ENCODE measurements at regions not wholly inside any gene's neighbourhood (a gene's known extent, or its start where the extent isn't known, plus 50 kb on each side); places are given as distances from the start of the nearest gene placed in this dataset.
"Not testable (repeated sequence)": the region's sequence is repeated elsewhere in the genome, so short reads cannot be mapped to it uniquely, and the experiment has no call there.

DNA sequence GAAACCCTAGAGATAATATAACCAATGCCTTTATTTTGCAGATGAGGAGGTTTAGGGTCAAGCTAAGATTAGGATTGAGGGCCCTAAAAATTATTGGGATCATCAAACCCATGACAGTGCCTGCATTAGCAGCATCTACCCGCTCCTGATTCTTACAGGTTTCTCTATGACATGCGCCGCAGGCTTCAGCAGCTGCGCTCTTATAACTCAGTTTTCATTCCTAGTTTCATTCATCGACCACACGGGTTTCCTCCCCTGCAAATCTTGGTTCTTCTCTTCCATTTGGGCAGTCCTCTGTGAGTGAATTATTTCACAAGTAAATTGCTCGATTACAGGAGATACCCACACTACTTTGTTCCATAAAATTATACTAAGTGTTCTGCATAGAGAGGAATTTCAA lies 137.2 kb downstream of the SLC24A2 start:
- DNase-seq, result no peak

DNA sequence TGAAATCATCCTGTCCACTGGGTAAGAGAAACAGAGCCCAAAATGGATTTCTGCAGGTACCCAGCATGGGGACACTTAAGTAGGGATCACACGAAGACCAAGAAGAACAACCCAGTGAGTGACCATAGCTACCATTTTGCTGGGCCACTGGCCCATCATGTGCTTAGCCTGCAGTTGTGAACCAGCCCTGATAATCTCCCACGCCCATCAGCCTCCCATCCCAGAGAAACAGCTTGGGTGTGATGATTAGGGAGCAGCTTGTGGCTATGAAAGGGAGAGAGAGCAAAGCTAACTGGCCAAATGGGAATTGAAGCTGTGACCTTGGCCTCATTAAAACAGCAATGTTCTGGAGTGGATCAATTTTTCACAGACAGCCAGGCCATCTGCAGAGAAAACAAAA lies 138.5 kb downstream of the SLC24A2 start:
- DNase-seq, result peak; percentile 47

DNA sequence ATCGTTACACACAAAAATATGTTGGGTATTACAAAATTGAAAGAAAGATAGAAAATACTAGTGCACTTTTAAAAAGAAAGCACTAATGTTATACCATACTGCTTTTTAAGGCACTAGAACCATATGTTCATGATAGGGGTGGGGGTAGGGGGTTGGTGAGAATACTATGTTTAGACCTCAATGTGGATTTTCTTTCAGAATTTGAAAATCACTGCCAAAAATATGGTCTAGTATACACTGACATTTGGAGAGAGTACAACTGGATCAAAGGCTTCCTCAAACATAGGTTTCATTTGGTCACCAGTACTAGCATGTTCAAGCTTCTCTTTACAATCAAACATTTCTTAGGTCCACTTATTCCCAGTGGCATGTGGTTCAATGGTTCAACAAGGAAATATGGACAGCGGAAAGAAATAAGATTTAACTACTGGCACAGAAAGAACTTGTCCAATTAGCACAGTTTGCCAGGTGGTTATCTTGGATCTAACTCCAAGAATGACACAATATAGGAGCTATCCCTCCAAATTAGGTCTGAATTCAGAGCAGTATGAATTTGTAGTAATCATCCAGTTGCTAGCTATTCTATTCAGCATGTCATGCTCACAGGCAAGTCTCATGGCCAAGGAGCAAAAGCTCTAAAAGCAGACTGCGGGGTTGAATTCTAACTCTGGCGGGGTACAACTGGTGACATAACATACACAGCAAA lies 139.3 kb downstream of the SLC24A2 start:
- no peak for DNase-seq

DNA sequence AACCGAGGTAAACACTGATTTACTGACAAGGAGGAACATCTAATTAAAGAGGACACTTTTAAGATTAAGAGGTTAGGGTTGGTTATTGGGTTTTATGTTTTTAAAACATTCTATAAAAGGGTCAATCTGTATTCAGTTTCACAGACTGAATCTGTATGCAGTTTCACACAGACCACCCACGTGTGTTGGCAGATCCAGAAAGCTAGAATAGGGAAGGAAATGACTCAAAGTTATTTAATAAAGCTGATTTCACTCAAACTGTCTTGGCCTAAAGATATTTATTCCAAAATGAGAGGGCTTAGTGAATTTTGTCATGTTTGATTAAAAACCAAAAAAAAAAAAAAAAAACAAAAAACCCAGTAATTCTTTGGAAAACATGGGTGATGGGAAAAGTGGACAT lies 140.2 kb downstream of the SLC24A2 start:
- peak; percentile 15 for DNase-seq

DNA sequence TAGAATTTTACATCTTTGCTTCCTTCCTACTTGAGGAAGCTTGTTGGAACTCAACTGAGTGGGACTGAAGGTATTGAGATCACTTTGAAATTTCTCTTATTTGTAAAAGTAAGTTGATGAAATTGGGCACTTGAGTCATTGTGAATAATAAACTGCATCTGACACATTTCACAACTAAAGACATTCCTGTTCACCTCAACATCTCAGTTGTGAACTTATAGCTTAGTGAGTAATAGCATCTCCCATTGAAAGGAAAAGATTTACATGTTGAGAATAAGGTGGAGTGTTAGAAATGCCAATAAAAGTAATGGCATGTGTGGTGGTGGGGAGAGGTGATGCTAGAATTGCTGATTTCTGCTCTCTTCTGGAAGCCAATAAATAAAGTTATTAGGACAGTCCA lies 145.0 kb downstream of the SLC24A2 start:
- DNase-seq, result no peak

DNA sequence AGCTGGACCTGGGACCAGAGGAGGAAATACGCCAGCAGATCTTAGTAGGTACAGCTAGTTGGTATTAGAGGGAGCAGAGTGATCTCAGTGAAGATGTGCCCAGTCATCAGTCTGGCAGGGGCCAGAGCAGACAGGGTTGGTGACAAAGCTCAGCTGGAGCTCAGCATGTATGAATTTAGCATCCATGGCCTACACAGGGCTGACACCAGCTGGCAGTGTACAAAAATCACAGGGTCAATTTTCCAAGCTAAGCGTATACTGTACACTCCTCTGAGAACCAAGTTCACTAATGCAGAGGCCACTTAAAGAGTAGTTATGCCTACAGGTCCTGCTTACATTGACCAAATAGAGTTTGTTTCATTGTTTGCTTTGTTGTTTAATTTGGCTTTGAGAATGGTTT lies 146.6 kb downstream of the SLC24A2 start:
- peak; percentile 23 for DNase-seq

DNA sequence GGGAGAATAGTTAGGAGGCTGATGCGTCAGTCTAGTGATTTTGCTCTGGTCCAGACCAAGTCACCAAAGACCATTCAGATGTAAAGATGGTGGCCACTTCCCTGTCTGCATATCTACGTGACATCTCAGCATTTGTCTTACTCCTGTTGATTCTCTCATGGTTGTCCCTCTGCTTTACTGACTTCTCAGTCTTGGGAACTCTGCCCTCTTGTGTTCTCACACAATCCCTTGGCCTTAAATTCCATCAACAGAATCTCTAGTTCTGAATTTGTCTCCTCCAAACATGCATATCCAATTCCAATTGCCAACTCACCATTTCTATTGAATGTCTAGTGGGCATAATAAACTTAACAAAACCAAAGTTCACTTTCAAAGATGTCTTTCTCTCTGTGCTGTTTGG lies 147.8 kb downstream of the SLC24A2 start:
- DNase-seq, result peak; percentile 25

DNA sequence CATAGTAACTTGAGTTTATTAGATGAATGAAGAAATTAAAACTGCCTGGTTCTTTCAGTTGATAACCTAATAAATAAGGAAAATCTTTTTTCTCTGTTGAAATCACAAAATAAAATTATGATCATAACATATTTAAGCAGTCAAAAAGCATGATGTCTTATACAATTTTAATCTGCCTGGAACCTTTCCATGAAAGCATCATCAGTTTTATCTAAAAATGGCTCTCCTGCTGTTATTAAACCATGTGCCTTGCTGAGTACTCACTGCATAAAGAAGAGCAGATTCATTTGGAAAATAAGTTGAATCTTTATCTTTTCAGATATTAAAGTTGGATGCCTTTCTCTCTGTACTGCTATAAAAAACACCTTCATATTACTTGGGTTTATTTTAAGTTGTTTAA lies 148.8 kb downstream of the SLC24A2 start:
- DNase-seq, result no peak

DNA sequence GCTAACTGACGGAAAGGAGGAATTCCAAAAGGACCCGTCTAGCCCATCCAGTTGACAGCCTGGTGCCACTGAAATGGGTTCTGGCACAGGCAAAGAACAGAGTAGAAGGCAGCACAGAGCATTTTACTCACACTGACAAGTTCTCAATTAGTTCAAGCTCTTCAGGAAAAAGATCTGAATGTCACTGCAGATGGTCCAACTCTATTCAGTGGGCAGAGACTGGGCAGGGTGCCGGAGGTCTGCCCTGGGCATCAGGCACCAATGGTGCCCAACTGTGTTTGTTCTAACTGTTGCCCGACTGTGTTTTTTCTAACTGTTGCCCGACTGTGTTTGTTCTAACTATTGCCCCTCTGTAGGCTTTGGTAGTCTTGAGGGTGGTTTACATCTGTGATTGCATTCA lies 151.8 kb downstream of the SLC24A2 start:
- no peak for DNase-seq

DNA sequence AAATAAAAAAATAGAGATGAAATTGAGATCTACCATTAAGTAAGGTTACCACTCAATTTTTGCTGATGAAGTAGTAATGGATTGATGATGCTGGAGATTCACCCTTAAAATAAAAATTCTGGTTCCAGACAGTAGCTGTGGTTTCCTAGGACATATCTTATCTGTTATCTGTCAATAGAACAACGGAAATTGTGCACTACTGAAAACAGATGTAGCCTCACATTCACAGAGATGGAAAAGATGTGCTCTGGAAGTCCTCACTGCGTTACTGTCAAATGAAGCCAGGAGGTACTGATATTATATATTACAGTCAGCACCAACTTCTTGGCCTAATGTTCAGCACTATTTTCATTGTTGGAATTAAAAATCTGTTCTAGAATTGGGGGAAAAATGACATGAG lies 154.0 kb downstream of the SLC24A2 start:
- DNase-seq, result no peak

DNA sequence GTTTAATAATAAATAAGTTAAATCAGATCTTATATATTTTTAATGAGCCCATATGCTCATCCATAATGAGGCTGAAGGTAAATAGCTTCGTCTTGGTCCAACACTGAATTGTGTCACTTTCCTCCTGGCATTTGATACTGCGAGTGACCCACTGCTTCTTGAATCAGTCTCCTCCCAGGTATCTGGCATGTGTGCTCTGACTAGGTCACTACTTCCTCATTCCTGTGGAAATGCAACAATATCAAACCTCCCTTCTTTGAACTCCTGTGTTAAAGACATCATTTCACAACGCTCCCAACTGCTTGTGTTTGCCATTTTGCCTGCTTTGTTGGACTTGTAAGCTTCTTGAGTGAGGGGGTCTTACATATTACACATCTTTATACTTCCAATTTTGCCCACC lies 157.7 kb downstream of the SLC24A2 start:
- DNase-seq, result peak; percentile 17

DNA sequence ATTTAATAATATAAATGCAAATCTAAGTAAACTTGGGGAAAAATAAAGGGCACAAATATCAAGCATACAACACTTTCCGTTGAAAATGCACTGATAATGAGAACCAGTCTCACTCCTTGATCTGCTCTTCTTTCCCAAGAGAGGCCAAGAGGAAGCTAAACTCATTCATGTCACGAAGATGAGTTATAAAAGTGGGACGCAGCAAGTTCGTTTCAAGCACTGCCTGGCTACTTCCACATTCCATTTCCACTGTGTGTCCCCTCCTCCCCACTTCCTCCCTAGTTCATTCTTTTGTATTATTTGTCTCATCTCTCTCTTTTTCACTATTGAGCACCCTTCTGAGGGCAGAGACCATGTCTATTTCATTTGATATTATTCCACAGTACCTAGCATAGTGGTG lies 158.1 kb downstream of the SLC24A2 start:
- DNase-seq, result no peak

DNA sequence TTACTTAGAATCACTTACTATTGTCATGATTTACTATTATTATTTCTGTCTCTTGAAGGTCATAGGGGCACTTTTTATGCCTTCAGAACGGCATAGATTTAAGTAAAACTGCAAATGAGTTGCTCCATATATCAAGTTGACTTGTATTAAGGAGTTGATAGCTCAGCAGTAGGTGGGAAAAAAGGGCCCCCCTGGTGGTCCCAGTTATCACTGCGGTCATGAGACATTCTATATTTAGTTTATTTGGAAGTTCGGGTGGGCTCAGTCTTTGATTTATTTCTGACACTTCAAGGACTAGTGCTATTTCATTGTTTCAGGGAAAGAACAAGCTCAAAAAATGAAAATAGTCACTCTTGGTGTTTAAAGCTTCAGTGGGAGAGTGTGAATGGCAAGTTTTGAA lies 159.3 kb downstream of the SLC24A2 start:
- DNase-seq, result no peak

DNA sequence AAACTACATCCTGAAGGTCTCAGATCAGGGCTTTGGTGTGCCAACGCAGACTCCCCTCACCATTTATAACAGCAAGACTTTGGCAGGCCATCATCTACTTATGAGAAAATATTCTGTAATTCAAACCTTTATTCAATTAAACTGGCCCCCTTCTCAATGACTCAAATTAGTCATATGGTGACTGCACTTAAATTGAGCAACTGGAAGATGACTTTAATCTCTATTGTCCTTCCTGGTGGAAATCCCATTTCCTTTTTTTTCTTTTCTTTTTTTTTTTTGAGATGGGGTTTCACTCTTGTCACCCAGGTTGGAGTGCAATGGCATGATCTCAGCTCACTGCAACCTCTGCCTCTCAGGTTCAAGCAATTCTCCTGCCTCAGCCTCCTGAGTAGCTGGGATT lies 163.4 kb downstream of the SLC24A2 start:
- DNase-seq, result not testable (repeated sequence)

DNA sequence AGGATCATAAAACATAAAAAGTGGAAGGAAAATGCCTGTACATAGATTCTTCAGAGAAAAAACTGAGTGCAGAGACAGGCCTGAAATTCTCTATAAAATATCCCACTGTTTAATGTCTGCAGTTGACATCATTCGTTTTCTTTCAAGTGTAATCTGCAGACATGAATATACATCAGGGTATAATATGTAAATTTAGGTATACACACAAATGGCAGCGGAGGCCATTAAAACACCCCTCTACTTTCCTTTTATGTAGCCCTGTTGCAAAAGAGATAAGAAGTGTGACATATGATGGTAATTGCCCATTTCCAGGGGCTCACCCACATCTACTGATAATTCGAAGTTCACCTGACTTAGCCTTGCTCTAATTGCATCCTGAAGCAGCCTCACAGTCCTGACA lies 164.3 kb downstream of the SLC24A2 start:
- DNase-seq, result no peak

DNA sequence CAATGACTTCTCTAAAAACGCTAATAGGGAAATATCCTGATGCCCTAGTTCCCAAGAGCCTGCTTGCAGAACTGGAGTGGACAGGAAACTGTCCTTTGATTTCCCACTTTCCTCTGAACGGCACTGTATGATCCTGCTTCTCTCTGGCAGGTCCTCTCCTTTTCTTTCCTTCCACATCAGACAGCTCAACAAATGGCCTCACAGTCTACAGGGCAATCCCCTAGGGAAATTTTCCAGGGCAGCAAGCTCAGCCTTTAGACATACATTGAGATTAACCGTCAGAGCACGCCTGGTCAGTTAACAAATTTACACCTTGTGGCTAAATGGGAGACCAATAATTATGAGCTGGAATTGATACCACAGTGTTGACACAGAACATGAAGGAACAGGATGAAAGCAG lies 164.9 kb downstream of the SLC24A2 start:
- DNase-seq, result no peak

DNA sequence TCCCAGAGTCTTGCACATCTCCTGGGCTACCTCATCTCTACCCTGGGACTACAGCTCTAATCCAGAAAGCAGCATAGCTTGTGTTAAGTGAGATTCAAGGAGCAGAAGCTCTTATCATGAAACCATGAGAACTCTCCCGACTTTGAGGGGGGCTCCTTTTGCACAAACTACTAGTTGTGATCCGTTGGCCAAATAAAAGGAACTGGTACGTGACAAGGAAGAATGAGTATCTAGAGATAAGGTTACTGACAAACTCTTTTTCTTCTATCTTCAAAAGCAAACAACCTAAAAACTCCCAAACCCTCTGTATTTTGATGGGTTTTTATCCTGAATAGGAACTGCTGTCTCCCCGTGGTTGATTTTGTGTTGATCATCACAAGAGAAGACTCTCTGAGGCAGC lies 168.5 kb downstream of the SLC24A2 start:
- peak; percentile 5 for DNase-seq

DNA sequence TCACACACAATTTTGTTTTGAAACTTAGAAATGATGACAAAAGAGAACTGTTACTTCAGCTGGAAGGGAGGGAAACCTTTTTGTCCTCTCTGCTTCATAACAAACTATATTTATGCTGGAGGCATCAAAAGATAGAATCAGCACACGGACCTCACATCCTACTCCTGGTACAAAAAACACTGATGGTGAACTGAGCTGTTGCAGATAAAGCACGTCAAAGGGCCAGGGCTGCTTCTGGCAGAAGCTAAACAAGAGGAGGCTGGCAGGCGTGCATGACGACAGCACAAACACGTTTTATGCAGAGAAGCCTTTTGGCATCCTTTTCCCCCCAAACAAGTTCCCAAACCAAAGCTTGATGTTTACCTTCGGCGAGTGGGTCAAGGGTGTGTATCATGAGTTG lies 169.6 kb downstream of the SLC24A2 start:
- DNase-seq, result no peak

DNA sequence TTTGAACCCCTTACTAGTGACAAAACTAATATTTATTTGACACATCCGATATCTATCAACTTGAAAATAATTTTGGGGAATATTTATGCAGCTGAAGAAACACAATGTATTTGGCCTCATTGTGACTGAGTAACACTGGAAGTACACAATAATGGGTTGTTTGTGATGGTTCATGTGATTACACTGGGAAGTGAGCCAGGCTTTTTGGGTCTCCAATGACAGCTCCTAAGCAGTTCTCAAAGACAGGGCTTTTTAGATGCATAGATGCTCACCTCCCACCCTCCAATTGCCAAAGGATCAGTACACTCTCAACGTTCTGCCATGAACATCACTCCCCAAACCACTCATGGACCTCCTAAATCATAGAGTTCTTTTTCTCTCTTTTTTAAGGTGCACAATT lies 170.0 kb downstream of the SLC24A2 start:
- no peak for DNase-seq

DNA sequence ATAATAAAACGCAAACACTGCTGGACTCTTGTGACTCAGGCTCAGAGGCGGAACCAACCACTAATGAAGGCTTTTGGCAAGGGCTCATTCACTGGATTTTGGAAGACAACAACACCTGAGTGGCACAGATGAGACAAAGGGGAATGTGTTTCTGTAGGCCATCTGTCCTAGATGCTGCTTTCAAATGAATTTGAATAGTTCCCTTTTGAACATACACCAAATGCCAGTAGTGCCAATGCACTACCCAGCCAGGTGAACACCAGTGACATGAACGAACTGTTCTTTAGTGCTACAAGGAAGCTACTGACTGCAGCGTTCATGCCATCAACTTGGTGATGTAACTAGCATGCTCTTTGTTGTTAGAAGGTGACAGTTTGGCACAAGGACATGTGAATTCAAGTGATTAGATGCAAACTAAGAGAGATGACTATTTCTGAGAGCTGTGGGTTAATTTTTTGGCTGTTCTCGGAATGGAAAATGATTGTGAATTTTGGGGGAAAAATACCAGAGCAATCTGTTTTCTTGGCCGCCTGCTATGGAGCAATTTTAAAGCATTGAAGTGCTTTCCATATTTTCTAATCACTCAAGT lies 173.7 kb downstream of the SLC24A2 start:
- DNase-seq, result no peak

DNA sequence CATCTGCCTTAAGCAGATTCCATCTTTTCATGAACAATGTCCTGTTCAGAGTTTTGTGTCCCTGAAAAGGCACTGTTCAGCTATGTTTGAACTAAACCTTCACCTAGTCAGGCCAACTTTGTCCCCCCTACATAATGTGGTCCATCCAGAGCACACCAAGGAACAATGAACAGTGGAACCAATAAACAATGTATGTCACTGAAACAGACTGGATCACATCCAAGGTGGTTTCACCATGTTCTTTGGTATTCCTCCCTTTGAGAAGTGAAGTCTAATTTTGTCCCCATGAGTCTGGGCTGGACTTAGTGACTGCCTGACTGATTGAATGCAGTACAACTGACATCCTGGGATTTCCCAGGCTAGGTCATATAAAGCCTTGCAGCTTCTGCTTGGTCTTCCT lies 174.5 kb downstream of the SLC24A2 start:
- DNase-seq, result no peak

DNA sequence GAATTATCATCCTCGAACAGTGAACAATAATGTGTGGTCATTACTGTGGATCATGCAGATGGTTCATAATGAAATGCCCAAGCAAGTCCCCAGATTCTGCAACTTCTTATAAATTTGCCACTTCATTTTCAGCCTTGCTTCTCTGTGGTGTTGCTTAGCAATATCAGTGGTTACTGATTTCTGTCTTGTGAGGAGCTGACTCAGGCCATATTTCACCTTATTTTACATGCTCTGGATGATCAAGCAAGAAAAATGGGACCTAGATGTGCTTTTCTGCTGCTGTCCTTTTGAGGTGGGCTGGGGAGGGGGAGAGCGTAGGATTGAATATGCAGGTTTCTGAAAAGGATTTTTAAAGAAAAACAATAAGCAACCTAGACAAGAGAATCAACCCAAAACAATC lies 188.3 kb downstream of the SLC24A2 start:
- no peak for DNase-seq

DNA sequence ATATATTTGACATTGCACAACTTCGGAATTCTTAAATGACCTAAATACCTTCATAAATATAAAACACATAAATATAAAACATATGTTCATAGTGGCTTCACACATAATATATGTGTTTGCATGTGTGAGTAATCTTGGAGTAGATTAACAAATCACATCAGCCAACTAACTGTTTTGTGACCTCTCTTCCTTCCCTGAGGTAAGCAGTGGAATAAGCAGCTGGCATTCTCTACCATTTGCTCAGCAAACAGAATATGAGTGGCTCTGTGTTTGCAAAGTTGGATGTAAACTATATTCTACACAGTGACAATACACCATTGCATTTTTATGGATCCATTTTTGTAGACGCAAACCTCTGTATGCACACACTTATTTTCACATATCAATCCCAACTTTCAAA lies 189.9 kb downstream of the ACER2 start:
- DNase-seq, result no peak

DNA sequence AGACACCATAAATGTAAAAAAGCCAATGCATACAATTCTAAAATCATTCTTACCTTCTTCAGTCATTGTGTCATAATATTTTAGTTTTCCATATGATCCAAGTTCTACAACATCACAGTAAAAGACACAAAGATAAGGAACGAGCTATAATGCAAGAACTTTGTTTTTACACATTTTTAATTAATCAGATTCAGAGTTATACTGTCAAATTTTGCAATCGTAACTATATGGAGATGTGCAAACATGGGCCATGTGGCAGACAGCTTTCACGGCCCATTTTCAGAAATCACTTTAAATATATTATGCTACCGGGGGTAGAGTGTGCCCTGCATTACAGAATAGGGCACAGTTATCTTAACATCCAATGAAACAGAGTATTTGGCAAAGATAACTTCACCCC lies 188.4 kb downstream of the ACER2 start:
- DNase-seq, result no peak

DNA sequence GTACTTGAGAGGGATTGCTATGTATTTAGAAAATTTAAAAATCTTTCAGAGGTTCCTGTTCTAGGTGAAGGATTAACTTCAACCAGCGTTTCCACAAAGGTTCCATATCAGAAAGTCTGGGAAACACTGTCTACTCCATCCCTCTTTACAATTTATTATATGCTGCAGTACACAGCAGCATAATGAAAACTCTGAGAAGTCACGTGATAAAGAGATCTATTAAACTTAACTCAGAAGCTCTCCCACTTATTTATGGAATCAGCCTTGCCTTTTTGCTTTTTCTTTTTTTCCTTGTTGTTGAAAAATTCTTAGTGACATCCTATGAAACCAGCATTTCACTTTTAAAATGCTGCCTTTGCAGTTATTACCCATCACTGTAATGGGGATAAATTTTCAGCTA lies 186.2 kb downstream of the ACER2 start:
- DNase-seq, result no peak

All from hematopoietic multipotent progenitor cell treated with erythropoietin and hydrocortisone succinate and interleukin-3 and kit ligand, for 6 days (in vitro differentiated cells).